Body of pancreas (tissue), 4 donors: ENCODE measurements at regions not wholly inside any gene's neighbourhood (a gene's known extent, or its start where the extent isn't known, plus 50 kb on each side); places are given as distances from the start of the nearest gene placed in this dataset.
A peak's percentile ranks its signal among the peaks of the same experiment; 100 is the strongest.
"Not testable (repeated sequence)": the region's sequence is repeated elsewhere in the genome, so short reads cannot be mapped to it uniquely, and the experiment has no call there.

Experiments
- ATAC-seq: fragments of 150-250 bp; one replicate; pipeline ENCODE4 v1.9.1; 2016
- DNase-seq, 4 donors: peaks; one replicate each; pipeline ENCODE4 v3.0.0-alpha.2; 2019
- H3K27ac ChIP-seq, 4 donors: fragments of 200-600 bp; sonication (generic); 1 replicate in 3 of 4; 2 replicates in 1 of 4; pipeline versions ENCODE4 v1.5.1 to v1.6.1; 2016 to 2019; ENCODE audit warnings: mild to moderate bottlenecking in 1 of 4, mixed read lengths in 1 of 4, moderate library complexity in 1 of 4
- H3K27me3 ChIP-seq, 2 donors: fragments of 200-600 bp; sonication (generic); one replicate each; pipeline ENCODE4 v1.6.0; 2016; ENCODE audit warnings: mild to moderate bottlenecking in 1 of 2
- H3K36me3 ChIP-seq, 2 donors: fragments of 200-600 bp; sonication (generic); replicated peaks in 1 of 2; 2 replicates each; pipeline ENCODE4 v1.5.1; 2016; ENCODE audit warnings: low read depth in 2 of 2; ENCODE audit not compliant: insufficient read depth in 1 of 2
- H3K4me1 ChIP-seq: fragments of 200-600 bp; sonication (generic); one replicate; pipeline ENCODE4 v1.6.0; 2016
- H3K4me3 ChIP-seq, 2 donors: fragments of 200-600 bp; sonication (generic); 1 replicate in 1 of 2; 2 replicates in 1 of 2; pipeline ENCODE4 v1.5.1; 2016 to 2019
- H3K9me3 ChIP-seq, 3 donors: fragments of 200-600 bp; sonication (generic); 1 replicate in 2 of 3; 2 replicates in 1 of 3; pipeline ENCODE4 v1.5.1; 2016
- POLR2A ChIP-seq, 3 donors: fragments of 450-650 bp; IDR thresholded peaks; one replicate each; pipeline ENCODE4 v1.6.1; 2016; ENCODE audit warnings: antibody characterized with exemption in 3 of 3, mild to moderate bottlenecking in 2 of 3
- WGBS, 2 donors: methylation state at CpG; one replicate each; pipeline ENCODE4 v1.1.5; 2017; 5-methylcytosine and 5-hydroxymethylcytosine counted together
- intact Hi-C: fragments of 100-400 bp; cut with DNase I; formaldehyde crosslinking; loops from one replicate; pipeline ENCODE4 v1.15.1; 2023
- TF ChIP-seq, protein P1 (sequence below), 7 experiments: fragments of 450-650 bp in 4 of 7; fragments of 200-600 bp in 3 of 7; sonication (generic) in 3 of 7; IDR thresholded peaks; one replicate each; pipeline ENCODE4 v1.5.1; 2016 to 2019; ENCODE audit warnings: antibody characterized with exemption in 7 of 7

DNA sequence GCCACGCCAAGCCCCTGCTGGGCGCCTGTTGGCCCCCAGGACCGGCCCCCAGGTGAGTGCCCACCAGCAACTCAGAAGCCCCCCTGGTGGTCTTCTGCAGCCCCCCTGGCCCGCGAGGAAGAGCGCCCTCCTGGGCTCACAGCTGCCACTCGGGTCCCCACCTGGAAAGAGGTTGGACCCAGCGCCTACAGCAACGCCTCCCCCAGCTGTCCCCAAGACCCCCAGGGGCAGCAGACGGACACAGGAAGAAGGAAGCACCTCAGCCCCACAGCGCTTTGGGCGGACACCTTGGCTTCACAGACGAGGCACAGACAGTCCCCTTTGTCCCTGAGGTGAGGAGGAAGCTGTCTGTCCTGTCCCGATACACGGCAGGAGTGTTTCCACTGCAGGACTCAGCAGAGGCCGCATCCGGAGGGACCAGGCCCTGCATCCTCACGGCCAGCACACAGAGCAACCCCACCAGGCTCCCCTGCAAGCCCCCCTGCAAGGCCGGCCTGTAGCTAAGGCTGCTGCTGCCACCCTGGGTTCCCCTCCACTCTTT lies 115.6 kb upstream of the NKX1-1 start:
- intact Hi-C loops, result no loop called here
- H3K27me3 ChIP-seq, result peaks cover 0 to 5% of the 10 kb centered on the region in 2 donors
- H3K27ac ChIP-seq, result no peak overlapping the region
- H3K4me3 ChIP-seq, result no peak overlapping the region
- peaks cover 5% of the 10 kb centered on the region for H3K4me1 ChIP-seq
- WGBS, 2 donors, result 71 to 81% methylated on average over 7 to 19 of the region's 19 CpGs
- TF ChIP-seq POLR2A (IDR thresholded peaks at IDR 0.05), result no peak
- TF ChIP-seq, protein P1, sequence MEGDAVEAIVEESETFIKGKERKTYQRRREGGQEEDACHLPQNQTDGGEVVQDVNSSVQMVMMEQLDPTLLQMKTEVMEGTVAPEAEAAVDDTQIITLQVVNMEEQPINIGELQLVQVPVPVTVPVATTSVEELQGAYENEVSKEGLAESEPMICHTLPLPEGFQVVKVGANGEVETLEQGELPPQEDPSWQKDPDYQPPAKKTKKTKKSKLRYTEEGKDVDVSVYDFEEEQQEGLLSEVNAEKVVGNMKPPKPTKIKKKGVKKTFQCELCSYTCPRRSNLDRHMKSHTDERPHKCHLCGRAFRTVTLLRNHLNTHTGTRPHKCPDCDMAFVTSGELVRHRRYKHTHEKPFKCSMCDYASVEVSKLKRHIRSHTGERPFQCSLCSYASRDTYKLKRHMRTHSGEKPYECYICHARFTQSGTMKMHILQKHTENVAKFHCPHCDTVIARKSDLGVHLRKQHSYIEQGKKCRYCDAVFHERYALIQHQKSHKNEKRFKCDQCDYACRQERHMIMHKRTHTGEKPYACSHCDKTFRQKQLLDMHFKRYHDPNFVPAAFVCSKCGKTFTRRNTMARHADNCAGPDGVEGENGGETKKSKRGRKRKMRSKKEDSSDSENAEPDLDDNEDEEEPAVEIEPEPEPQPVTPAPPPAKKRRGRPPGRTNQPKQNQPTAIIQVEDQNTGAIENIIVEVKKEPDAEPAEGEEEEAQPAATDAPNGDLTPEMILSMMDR (IDR thresholded peaks at IDR 0.05), result no peak
- ATAC-seq (no peak), DNase-seq (no peak)
- no peaks in the 10 kb centered on the region for H3K36me3 ChIP-seq
- H3K9me3 ChIP-seq, result peaks cover 0 to 7% (median 0%) of the 10 kb centered on the region in 3 donors

DNA sequence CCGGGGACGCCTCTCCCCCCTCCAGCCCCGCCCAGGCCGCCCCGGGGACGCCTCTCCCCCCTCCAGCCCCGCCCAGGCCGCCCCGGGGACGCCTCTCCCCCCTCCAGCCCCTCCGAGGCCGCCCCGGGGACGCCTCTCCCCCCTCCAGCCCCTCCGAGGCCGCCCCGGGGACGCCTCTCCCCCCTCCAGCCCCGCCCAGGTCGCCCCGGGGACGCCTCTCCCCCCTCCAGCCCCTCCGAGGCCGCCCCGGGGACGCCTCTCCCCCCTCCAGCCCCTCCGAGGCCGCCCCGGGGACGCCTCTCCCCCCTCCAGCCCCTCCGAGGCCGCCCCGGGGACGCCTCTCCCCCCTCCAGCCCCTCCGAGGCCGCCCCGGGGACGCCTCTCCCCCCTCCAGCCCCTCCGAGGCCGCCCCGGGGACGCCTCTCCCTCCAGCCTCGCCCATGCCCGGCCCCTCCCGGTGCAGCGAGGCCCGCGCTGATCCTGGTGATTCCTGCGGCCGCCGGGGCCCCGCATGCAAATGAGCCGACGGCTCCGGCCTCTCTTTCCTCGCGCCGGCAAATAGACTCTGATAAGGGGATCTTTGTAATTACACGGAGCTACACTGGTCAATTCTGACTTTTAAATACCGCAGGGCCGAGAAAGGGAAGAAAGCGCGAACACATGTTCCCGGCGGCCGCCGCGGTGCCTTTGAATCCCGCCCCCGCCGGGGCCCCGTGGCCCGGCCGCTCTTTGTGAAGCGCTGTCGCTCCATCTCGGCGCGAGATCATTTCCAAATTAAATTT lies 114.7 kb upstream of the NKX1-1 start:
- H3K36me3 ChIP-seq, H3K4me1 ChIP-seq, H3K9me3 ChIP-seq, H3K27me3 ChIP-seq, intact Hi-C loops, H3K27ac ChIP-seq, H3K4me3 ChIP-seq: not testable (repeated sequence)
- DNase-seq, result peak in 1 of 4 donors; percentile 64
- ATAC-seq, result peak; percentile 45
- WGBS, 2 donors, result 3 to 11% methylated on average over 23 to 38 of the region's 79 CpGs

DNA sequence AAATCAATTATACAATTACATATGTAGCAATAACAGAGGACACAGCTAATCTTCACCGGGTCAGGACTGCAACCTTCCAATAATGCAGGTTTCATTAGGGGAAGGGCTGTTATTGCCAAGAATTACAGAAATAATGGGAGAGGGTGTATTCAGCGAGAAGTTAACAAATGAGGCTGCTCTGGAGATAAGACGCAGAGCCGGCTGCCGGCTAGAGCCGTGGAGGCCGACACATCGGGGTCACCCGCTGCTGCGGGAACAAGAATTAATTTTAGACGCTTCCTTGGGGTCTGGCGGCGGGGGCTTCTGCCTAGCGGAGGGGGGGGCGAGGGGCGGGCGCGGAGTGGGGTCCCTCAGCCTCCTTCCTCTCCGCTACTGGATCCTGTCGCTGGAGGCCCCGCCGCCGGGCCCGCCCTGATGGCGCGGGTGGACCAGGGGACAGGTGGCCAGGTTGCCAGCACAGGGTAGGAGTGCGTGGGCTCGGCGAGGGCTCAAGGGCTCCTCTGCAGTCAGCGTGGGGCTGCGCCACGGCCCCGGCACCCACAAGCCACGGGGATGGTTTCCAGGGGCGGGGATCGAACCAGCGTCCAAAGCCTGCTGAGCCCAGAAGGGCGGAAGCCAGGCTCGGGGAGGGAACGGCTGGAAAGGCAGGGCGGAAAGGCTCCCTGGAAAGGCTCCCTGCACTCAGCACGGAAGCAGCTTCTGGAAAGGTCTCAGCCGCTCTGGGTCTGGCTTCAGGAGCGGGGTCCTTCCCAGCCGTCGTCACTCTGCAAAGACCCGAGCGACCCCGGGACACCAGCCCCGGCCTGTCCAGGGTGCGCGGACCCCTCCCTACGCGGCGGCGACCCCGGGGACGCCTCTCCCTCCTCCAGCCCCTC lies 113.8 kb upstream of the NKX1-1 start:
- Histone ChIP-seq H3K4me1 (peaks cover 5% of the 10 kb centered on the region), H3K4me3 (no peak overlapping the region), H3K27me3 (peaks cover 0 to 5% of the 10 kb centered on the region in 2 donors), H3K36me3 (no peaks in the 10 kb centered on the region), H3K9me3 (no peaks in the 10 kb centered on the region), H3K27ac (no peak overlapping the region)
- ATAC-seq (no peak), DNase-seq (no peak)
- 41 to 65% methylated on average over 28 to 55 of the region's 58 CpGs for WGBS, 2 donors
- TF ChIP-seq, protein P1 (IDR thresholded peaks at IDR 0.05), result no peak
- no peak for TF ChIP-seq POLR2A (IDR thresholded peaks at IDR 0.05)
- intact Hi-C loops, result no loop called here

DNA sequence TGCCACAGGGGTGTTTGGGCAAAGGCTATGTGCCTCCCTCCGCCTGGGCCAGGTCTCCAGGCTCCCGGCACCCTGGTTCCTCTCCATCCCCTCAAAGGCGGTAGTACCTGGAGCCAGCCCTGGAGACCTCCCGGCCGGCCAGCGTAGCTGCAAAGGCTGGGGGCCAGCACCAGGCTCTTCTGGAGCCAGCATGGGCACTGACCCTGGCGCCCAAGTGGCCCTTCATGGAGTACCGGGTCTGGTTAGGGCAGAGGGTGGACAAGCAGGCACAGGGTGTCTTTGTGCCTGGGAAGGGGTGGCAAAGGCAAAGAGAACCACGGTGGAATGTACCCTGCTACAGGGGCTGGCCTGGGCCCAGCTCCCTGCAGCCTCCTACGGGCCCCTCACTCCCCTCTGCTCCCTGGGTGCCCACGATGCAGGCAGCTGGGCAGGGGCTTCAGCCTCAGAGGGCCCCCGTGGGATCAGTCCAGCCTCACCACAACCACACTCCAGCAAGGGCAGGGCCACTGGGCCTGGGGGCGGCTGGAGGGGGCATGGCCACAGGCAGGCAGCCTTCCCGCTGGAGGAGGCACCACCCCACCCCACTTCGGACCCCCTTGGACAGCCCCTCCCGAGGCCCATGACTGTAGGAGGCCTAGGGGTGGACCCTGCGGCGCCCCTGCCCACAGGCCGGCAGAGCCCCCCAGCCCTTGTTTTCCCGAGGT lies 112.9 kb upstream of the NKX1-1 start:
- intact Hi-C loops, result no loop called here
- Histone ChIP-seq H3K27me3 (peaks cover 0 to 5% of the 10 kb centered on the region in 2 donors), H3K9me3 (no peaks in the 10 kb centered on the region), H3K36me3 (no peaks in the 10 kb centered on the region), H3K4me3 (no peak overlapping the region), H3K4me1 (peaks cover 5% of the 10 kb centered on the region), H3K27ac (no peak overlapping the region)
- no peak for DNase-seq
- TF ChIP-seq, protein P1 (IDR thresholded peaks at IDR 0.05), result no peak
- no peak for TF ChIP-seq POLR2A (IDR thresholded peaks at IDR 0.05)
- WGBS, 2 donors, result 74 to 78% methylated on average over 9 to 20 of the region's 20 CpGs
- ATAC-seq, result no peak
